Medulla oblongata (tissue), 1 donor: ENCODE measurements at regions not wholly inside any gene's neighbourhood (a gene's known extent, or its start where the extent isn't known, plus 50 kb on each side); places are given as distances from the start of the nearest gene placed in this dataset.
"Not testable (repeated sequence)": the region's sequence is repeated elsewhere in the genome, so short reads cannot be mapped to it uniquely, and the experiment has no call there.

Source experiments
- DNase-seq: peaks from one replicate; pipeline ENCODE4 v3.0.0-alpha.2; 2015; ENCODE audit errors: extremely low spot score

GRCh38 chr10:32141018-32141807 lies 85.0 kb upstream of the KIF5B start:
- DNase-seq: no peak

GRCh38 chr10:32140403-32140802 lies 84.2 kb upstream of the KIF5B start:
- DNase-seq: no peak

- DNase-seq: peak; percentile 69
Observed at GRCh38 chr10:32139223-32140073, 83.2 kb upstream of the KIF5B start.

GRCh38 chr10:32136927-32137326 lies 80.7 kb upstream of the KIF5B start:
- not testable (repeated sequence) for DNase-seq

GRCh38 chr10:32135796-32136195 lies 79.6 kb upstream of the KIF5B start:
- not testable (repeated sequence) for DNase-seq

- DNase-seq: no peak
Observed at GRCh38 chr10:32132357-32132946, 76.2 kb upstream of the KIF5B start.

- no peak for DNase-seq
Observed at GRCh38 chr10:32131388-32131787, 75.2 kb upstream of the KIF5B start.

- no peak for DNase-seq
Observed at GRCh38 chr10:32130788-32131187, 74.6 kb upstream of the KIF5B start.

GRCh38 chr10:32125023-32125422 lies 68.8 kb upstream of the KIF5B start:
- DNase-seq: peak; percentile 87

- DNase-seq: no peak
Observed at GRCh38 chr10:32123021-32123420, 66.8 kb upstream of the KIF5B start.

GRCh38 chr10:32121648-32122047 lies 65.4 kb upstream of the KIF5B start:
- no peak for DNase-seq

GRCh38 chr10:32120147-32120546 lies 63.9 kb upstream of the KIF5B start:
- DNase-seq: no peak

GRCh38 chr10:32114508-32114907 lies 58.3 kb upstream of the KIF5B start:
- DNase-seq: no peak

- DNase-seq: no peak
Observed at GRCh38 chr10:32112055-32112454, 55.8 kb upstream of the KIF5B start.

GRCh38 chr10:32111585-32111984 lies 55.4 kb upstream of the KIF5B start:
- DNase-seq: no peak

GRCh38 chr10:32110790-32111189 lies 54.6 kb upstream of the KIF5B start:
- DNase-seq: no peak

- DNase-seq: no peak
Observed at GRCh38 chr10:32109603-32110002, 53.4 kb upstream of the KIF5B start.
